Stimulated activated memory B cell treated with anti-CD40 and anti-IgM and Interleukin-4, amounts not matched to agents 10 μg/mL and 1 μg/mL and 100 μg/mL, for 72 hours (primary cell): ENCODE measurements at regions not wholly inside any gene's neighbourhood (a gene's known extent, or its start where the extent isn't known, plus 50 kb on each side); places are given as distances from the start of the nearest gene placed in this dataset.
A peak's percentile ranks its signal among the peaks of the same experiment; 100 is the strongest.

ENCODE experiments used
- ATAC-seq: fragments of 150-1000 bp; cut with Tn5 transposase; 2 replicates; pipeline ENCODE4 v1.10.0; 2021
- H3K27ac Mint-ChIP-seq: one replicate; pipeline ENCODE4 v1.8.0; 2022; ENCODE audit warnings: mild to moderate bottlenecking, mixed read lengths
- H3K27me3 Mint-ChIP-seq: one replicate; pipeline ENCODE4 v1.8.0; 2022; ENCODE audit warnings: mixed read lengths
- H3K36me3 Mint-ChIP-seq: one replicate; pipeline ENCODE4 v1.8.0; 2022; ENCODE audit warnings: mixed read lengths
- H3K4me1 Mint-ChIP-seq: one replicate; pipeline ENCODE4 v1.8.0; 2022; ENCODE audit warnings: mixed read lengths
- H3K4me3 Mint-ChIP-seq: one replicate; pipeline ENCODE4 v1.8.0; 2022; ENCODE audit warnings: mild to moderate bottlenecking, moderate library complexity, mixed read lengths
- H3K9me3 Mint-ChIP-seq: one replicate; pipeline ENCODE4 v1.8.0; 2022; ENCODE audit warnings: mixed read lengths

DNA sequence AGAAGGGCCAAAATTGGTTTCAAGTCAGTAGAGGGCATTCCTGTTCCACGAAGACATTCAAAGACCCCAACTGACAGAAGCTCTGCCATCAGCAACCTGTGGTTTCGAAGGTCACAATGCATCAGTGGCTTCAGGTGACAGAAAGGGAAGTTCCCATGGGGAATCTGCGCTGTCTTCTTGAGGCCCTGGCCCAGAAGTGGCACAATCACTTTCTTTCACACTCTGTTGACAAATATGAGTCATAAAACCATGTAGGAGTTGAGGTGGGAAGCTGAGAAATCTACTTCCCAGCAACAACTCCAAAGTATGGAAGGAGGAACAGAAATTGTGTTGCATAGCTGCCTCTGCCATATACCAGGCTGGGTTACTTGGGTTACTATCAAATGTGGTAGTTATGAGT lies 621.1 kb upstream of the FANCL start:
- Mint-ChIP-seq H3K27ac (peak overlapping the region; percentile 58), H3K4me3 (no peak overlapping the region), H3K36me3 (no peaks in the 10 kb centered on the region), H3K9me3 (peaks cover 2% of the 10 kb centered on the region), H3K4me1 (peaks cover 36% of the 10 kb centered on the region), H3K27me3 (no peaks in the 10 kb centered on the region)
- peak; percentile 70 for ATAC-seq

DNA sequence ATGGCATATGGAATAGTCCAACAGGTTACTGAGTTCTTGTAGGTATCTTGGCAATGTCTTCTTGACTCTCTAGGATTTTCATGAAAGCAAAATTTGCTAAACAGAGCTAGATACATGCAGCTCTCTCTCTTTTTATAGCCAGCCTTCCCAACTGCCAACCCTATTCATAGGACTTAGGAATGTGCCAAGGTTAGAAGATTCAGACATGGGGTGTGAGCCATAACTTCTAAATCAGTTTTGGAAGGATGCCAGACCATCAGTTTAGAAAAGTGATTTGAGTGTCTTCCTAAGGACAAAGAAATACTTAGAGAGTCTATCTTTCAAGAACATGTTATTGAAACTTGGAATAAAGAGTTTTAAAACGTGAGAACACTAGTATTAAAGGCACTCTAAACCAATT lies 619.5 kb upstream of the FANCL start:
- Mint-ChIP-seq H3K4me1 (peaks cover 28% of the 10 kb centered on the region), H3K4me3 (no peak overlapping the region), H3K27ac (no peak overlapping the region), H3K9me3 (peaks cover 2% of the 10 kb centered on the region), H3K27me3 (no peaks in the 10 kb centered on the region), H3K36me3 (no peaks in the 10 kb centered on the region)
- ATAC-seq, result no peak

DNA sequence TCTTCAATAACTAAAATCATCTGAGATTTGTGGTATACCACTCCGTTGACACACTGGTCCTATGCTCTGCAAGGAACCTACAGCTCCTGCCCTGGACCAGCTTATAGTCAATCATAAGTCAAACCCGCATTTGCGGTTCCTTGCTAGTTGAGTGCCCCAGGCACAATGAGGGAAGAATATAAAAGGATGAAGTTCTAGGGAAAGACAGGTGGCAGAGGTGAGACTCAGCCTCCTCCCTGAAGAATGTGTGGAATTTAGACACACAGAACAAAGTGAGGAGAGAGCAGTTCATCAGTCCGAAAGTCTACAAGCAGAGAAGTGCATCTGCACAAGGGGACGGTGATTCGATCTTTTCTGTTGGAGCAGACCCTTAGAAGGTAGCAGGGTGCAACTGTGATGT lies 615.0 kb upstream of the FANCL start:
- Mint-ChIP-seq H3K36me3 (no peaks in the 10 kb centered on the region), H3K4me1 (no peaks in the 10 kb centered on the region), H3K27me3 (no peaks in the 10 kb centered on the region), H3K27ac (no peak overlapping the region), H3K4me3 (no peak overlapping the region), H3K9me3 (no peaks in the 10 kb centered on the region)
- ATAC-seq, result no peak

- ATAC-seq, result no peak
- no peak overlapping the region for H3K27ac Mint-ChIP-seq
Observed at GRCh38 chr2:58853420-58853819, 612.3 kb upstream of the FANCL start.

GRCh38 chr2:58852905-58853304 lies 611.8 kb upstream of the FANCL start:
- Mint-ChIP-seq H3K9me3 (no peaks in the 10 kb centered on the region), H3K36me3 (no peaks in the 10 kb centered on the region), H3K4me3 (no peak overlapping the region), H3K27me3 (no peaks in the 10 kb centered on the region), H3K27ac (no peak overlapping the region), H3K4me1 (no peaks in the 10 kb centered on the region)
- ATAC-seq, result no peak

More at GRCh38 chr2:58853420-58853819, 612.3 kb upstream of the FANCL start:
- H3K27me3 Mint-ChIP-seq, result no peaks in the 10 kb centered on the region
- no peaks in the 10 kb centered on the region for H3K4me1 Mint-ChIP-seq
- no peak overlapping the region for H3K4me3 Mint-ChIP-seq
- no peaks in the 10 kb centered on the region for H3K9me3 Mint-ChIP-seq
- no peaks in the 10 kb centered on the region for H3K36me3 Mint-ChIP-seq

DNA sequence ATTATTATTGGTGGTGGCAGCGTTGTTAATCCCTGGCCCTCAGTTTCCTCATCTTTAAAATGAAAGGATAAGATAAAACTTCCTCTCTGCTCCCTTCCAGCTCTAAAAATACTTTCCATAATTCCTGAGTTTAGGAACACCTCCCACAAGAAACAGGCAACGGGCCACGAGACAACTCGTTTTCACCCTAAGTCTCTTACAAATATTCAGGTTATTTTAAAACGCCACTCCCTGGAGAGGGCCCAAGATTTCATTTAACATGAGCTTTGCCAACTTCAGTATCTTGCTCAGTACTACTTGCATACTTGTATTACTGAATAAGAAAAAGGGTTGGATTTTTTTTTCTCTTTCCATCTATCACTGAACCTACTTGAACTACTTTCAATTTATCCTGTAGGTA lies 611.1 kb upstream of the FANCL start:
- Mint-ChIP-seq H3K27ac (no peak overlapping the region), H3K36me3 (no peaks in the 10 kb centered on the region), H3K4me3 (no peak overlapping the region), H3K4me1 (no peaks in the 10 kb centered on the region), H3K9me3 (no peaks in the 10 kb centered on the region), H3K27me3 (no peaks in the 10 kb centered on the region)
- ATAC-seq, result no peak

DNA sequence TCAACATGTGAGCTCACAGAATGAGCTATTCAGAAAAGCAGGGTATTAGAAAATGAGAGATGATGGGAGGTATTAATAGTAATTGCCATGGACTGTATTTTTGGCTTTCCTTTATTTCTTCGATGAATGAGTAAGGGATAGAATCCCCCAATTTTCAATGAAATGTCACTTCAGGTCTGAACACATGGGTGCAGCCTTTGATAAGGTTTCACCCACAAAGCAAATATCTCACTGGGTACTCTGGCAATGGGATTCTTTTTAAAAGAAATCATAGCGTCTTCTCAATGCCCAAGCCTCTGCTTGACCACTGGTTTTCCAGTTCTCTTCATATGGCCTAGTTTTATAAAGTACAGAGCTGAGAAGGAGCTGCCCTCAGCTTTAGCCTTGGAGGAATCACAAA lies 610.5 kb upstream of the FANCL start:
- Mint-ChIP-seq H3K27me3 (no peaks in the 10 kb centered on the region), H3K4me3 (no peak overlapping the region), H3K4me1 (no peaks in the 10 kb centered on the region), H3K36me3 (no peaks in the 10 kb centered on the region), H3K27ac (no peak overlapping the region), H3K9me3 (no peaks in the 10 kb centered on the region)
- no peak for ATAC-seq

DNA sequence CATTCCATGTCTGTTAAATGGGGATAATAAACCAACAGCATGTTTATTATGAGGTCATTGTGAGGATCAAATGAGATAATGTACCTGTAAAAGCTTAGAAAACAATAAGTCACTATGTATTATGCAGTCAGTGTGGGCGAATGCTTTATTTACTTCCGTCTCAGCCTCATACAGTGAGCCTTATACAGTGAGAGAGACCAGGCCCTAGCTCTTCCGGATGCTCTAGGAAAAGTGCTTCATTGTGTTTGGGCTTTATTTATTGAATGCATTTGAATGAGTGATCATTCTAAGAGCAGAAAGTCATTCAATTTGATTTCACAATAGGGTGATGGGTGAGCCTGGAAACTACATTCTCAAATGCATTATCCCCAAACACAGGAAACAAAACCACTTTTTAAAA lies 603.9 kb upstream of the FANCL start:
- Mint-ChIP-seq H3K9me3 (no peaks in the 10 kb centered on the region), H3K4me3 (no peak overlapping the region), H3K27ac (no peak overlapping the region), H3K4me1 (no peaks in the 10 kb centered on the region), H3K27me3 (peaks cover 13% of the 10 kb centered on the region), H3K36me3 (no peaks in the 10 kb centered on the region)
- ATAC-seq, result no peak

DNA sequence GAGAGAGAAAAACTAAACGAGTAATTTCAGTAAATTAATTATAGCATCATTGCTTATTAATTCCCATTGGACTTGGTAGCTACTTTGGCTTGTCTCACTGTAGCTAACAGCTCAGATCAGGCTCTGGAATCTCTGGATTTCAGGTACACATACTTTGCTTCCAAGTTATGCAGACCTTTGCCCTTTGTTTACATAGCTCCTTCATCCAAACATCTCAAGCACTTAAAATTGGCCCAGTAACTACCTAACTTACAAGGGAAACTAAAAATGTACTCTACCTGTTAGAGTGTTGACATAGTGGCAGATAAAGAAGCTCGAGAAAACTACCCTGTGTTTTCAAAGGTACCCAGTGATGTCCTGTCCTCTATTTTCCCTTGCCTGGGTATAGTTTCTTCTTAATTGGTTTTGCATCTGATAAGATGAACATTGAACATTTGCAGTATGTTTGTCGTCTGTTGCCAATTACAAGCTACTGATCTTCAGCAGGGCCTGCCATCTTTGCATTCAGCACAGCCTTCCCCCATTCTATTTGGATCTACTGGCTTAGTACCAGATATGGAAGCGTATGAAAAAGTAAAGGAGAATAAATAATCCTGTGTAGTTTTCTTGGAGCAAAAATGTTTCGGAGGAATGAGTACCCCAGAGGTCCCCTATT lies 601.5 kb upstream of the FANCL start:
- H3K4me1 Mint-ChIP-seq, result no peaks in the 10 kb centered on the region
- H3K27me3 Mint-ChIP-seq, result peaks cover 13% of the 10 kb centered on the region
- H3K9me3 Mint-ChIP-seq, result peaks cover 3% of the 10 kb centered on the region
- H3K27ac Mint-ChIP-seq, result no peak overlapping the region
- ATAC-seq, result no peak
- no peaks in the 10 kb centered on the region for H3K36me3 Mint-ChIP-seq
- no peak overlapping the region for H3K4me3 Mint-ChIP-seq

DNA sequence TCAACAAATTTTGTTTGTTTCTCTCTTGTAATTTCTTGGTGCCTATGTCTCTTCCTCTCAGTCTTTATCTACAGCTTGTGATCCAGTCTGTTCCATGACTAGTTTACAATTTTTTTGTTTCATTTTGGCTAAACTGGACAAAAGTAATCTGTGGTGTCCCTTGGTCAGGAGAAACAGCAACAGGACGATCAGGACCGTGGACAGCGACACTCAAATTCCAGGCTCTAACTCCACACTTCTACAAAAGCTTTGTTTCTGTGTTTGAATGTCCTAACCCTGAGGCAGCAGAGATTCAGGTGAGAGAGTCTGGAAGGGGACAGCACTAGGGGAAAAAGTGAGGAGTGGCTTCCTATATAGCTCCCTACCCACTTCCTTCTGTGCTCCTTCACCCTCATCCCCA lies 593.3 kb upstream of the FANCL start:
- ATAC-seq, result no peak
- no peak overlapping the region for H3K4me3 Mint-ChIP-seq

GRCh38 chr2:58826795-58827194 lies 585.7 kb upstream of the FANCL start:
- ATAC-seq, result no peak
- Mint-ChIP-seq H3K4me3 (no peak overlapping the region), H3K4me1 (no peaks in the 10 kb centered on the region), H3K27me3 (peaks cover 31% of the 10 kb centered on the region), H3K9me3 (peaks cover 42% of the 10 kb centered on the region), H3K36me3 (peaks cover 22% of the 10 kb centered on the region), H3K27ac (no peak overlapping the region)

More for the DNA sequence above, 593.3 kb upstream of the FANCL start:
- H3K4me1 Mint-ChIP-seq, result no peaks in the 10 kb centered on the region
- H3K27me3 Mint-ChIP-seq, result peaks cover 38% of the 10 kb centered on the region
- peaks cover 14% of the 10 kb centered on the region for H3K9me3 Mint-ChIP-seq
- H3K36me3 Mint-ChIP-seq, result peaks cover 8% of the 10 kb centered on the region
- no peak overlapping the region for H3K27ac Mint-ChIP-seq

DNA sequence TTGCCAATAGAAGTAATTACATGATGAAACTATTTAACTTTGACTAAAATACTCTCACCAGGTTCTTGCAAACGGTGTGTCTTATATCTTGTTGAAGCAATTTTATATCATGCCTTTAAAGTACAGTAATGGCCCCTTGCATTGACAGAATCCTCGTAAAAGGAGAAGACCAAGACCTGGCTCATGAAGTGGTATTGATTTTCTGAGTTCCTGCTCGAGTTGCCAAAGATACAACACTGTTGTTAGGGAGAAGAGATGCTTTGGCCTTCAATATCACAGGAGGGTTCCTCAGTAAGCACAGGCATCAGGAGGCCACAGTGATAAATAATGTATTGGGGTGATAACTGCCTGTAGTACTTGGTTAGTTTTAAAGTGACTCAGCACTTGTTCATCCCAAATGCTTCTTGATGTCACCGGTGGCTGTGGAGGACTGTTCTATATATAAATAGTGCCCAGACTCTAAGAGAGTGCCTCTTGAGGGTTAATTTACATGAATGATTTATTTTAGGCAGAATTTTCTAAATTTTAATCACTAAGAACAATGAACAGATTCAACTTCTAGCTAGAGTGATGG lies 571.7 kb upstream of the FANCL start:
- Mint-ChIP-seq H3K27ac (no peak overlapping the region), H3K27me3 (no peaks in the 10 kb centered on the region), H3K9me3 (no peaks in the 10 kb centered on the region), H3K4me3 (no peak overlapping the region), H3K36me3 (no peaks in the 10 kb centered on the region), H3K4me1 (no peaks in the 10 kb centered on the region)
- ATAC-seq, result no peak

DNA sequence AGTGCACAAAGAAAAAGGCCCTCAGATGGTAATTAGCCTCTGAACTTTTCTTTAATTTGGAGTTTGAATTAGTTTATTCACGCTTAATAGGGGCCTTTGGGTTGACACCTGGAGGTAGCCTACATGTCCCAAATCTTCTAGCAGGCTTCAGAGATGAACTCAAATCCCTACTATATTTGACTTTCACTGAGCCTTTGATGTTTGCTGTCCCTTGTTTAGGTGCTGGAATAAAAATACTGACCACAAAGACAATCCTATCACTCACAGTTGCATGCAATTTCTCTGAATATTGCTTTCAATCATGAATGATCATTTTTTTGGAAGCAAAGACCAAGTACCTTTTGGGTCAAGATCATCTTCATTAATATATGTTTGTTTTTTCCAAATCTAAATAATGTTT lies 564.0 kb upstream of the FANCL start:
- Mint-ChIP-seq H3K36me3 (no peaks in the 10 kb centered on the region), H3K9me3 (peaks cover 8% of the 10 kb centered on the region), H3K27me3 (peaks cover 10% of the 10 kb centered on the region), H3K27ac (no peak overlapping the region), H3K4me3 (no peak overlapping the region), H3K4me1 (no peaks in the 10 kb centered on the region)
- no peak for ATAC-seq

GRCh38 chr2:58803192-58803591 lies 562.1 kb upstream of the FANCL start:
- Mint-ChIP-seq H3K36me3 (no peaks in the 10 kb centered on the region), H3K27ac (no peak overlapping the region)
- no peak for ATAC-seq

GRCh38 chr2:58800881-58801280 lies 559.8 kb upstream of the FANCL start:
- peaks cover 19% of the 10 kb centered on the region for H3K27me3 Mint-ChIP-seq
- H3K4me3 Mint-ChIP-seq, result no peak overlapping the region
- no peaks in the 10 kb centered on the region for H3K4me1 Mint-ChIP-seq
- no peaks in the 10 kb centered on the region for H3K36me3 Mint-ChIP-seq
- H3K9me3 Mint-ChIP-seq, result peaks cover 8% of the 10 kb centered on the region
- no peak overlapping the region for H3K27ac Mint-ChIP-seq
- ATAC-seq, result no peak

More at GRCh38 chr2:58803192-58803591, 562.1 kb upstream of the FANCL start:
- peaks cover 19% of the 10 kb centered on the region for H3K27me3 Mint-ChIP-seq
- H3K4me1 Mint-ChIP-seq, result no peaks in the 10 kb centered on the region
- H3K9me3 Mint-ChIP-seq, result peaks cover 8% of the 10 kb centered on the region
- H3K4me3 Mint-ChIP-seq, result no peak overlapping the region

- H3K36me3 Mint-ChIP-seq, result no peaks in the 10 kb centered on the region
- peaks cover 10% of the 10 kb centered on the region for H3K27me3 Mint-ChIP-seq
- H3K4me1 Mint-ChIP-seq, result no peaks in the 10 kb centered on the region
- no peak overlapping the region for H3K27ac Mint-ChIP-seq
- ATAC-seq, result no peak
- no peak overlapping the region for H3K4me3 Mint-ChIP-seq
- H3K9me3 Mint-ChIP-seq, result peaks cover 1% of the 10 kb centered on the region
Observed at GRCh38 chr2:58798676-58799208, 557.6 kb upstream of the FANCL start.
